ENCODE measurements at regions not wholly inside any gene's neighbourhood (a gene's known extent, or its start where the extent isn't known, plus 50 kb on each side); places are given as distances from the start of the nearest gene placed in this dataset.
"Not testable (repeated sequence)": the region's sequence is repeated elsewhere in the genome, so short reads cannot be mapped to it uniquely, and the experiment has no call there.

DNA sequence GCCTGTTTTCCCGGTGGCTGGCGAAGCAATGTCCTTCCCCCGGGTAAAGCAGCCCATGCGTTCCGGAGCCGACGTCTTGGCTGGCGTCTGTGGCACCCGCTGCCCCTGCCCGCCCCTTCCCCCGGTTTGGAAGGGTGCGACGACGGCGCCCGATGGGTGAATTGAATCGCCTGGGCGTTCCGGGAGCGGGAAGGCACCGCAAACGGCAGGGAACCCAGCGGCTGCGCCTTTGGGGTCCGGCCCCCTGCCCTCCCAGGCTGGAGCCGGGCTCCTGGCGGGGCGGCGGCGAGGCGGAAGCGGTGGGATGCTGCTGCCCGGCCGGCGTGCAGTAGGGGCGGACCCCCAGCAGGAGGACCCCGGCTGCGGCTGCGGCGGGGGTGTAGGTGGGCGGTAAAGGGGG is 123.6 kb upstream of the RHOU start:
- in situ Hi-C loops (cut with HindIII; ENCODE audit: low sequenced_read_pairs); DNase-seq (ENCODE audit: low spot score): not testable (repeated sequence)

DNA sequence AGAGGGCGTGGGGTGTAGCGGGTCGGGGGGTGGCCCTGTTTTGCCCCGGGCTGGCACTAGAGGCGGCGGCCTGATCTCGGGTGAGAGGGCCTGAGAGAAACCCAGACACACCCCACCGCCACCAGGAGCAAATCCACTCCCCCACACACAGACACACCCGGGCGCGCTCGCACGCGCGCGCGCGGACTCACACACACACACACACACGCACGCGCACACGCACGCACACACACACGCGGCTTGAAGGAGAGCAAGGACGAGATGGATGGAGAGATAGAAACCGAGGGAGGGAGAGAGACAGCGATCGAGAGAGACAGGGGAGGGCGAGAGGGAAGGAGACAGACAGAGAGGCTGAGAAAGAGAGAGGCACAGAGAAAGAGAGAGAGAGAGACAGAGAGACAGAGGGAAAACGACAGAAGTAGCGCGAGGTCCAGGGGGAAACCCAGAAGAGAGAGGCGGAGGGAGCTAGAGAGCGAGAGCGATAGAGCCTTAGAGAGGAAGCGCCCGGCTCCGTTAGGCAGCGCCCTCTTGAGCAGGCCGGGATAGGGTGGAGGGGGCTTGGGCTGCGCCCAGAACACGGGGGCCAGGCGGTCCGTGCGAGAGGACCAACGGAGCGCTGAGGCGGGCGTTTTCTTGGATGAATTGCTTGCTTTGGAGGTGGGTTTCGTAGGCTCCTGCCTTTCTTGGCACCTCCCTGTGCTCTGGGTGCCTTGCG is 113.1 kb upstream of the RHOU start:
- in situ Hi-C loops (cut with HindIII; ENCODE audit: low sequenced_read_pairs); DNase-seq (ENCODE audit: low spot score): not testable (repeated sequence)

DNA sequence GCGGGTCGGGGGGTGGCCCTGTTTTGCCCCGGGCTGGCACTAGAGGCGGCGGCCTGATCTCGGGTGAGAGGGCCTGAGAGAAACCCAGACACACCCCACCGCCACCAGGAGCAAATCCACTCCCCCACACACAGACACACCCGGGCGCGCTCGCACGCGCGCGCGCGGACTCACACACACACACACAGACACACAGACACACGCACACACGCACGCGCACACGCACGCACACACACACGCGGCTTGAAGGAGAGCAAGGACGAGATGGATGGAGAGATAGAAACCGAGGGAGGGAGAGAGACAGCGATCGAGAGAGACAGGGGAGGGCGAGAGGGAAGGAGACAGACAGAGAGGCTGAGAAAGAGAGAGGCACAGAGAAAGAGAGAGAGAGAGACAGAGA is 108.8 kb upstream of the RHOU start:
- in situ Hi-C loops (cut with HindIII; ENCODE audit: low sequenced_read_pairs); DNase-seq (ENCODE audit: low spot score): not testable (repeated sequence)

DNA sequence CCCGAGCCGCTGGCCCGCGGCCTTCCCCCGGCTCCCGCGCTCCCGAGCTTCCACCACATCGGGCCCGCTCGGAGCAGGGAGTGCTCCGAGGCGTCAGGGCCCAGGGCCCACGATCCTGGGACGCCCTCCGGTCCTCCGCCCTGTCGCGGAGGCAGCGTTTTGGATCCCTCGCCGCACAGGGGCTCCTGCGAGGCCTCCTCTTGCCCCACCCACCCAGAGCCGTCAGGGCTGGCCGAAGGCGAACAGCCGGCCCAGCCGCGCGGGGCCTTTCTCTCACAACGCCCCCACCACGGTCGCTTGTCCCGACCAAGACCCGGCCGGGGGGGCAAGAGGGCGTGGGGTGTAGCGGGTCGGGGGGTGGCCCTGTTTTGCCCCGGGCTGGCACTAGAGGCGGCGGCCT is 102.4 kb upstream of the RHOU start:
- in situ Hi-C loops (cut with HindIII; ENCODE audit: low sequenced_read_pairs); DNase-seq (ENCODE audit: low spot score): not testable (repeated sequence)

DNA sequence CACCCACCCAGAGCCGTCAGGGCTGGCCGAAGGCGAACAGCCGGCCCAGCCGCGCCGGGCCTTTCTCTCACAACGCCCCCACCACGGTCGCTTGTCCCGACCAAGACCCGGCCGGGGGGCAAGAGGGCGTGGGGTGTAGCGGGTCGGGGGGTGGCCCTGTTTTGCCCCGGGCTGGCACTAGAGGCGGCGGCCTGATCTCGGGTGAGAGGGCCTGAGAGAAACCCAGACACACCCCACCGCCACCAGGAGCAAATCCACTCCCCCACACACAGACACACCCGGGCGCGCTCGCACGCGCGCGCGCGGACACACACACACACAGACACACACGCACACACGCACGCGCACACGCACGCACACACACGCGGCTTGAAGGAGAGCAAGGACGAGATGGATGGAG is 100.0 kb upstream of the RHOU start:
- in situ Hi-C loops (cut with HindIII; ENCODE audit: low sequenced_read_pairs); DNase-seq (ENCODE audit: low spot score): not testable (repeated sequence)

DNA sequence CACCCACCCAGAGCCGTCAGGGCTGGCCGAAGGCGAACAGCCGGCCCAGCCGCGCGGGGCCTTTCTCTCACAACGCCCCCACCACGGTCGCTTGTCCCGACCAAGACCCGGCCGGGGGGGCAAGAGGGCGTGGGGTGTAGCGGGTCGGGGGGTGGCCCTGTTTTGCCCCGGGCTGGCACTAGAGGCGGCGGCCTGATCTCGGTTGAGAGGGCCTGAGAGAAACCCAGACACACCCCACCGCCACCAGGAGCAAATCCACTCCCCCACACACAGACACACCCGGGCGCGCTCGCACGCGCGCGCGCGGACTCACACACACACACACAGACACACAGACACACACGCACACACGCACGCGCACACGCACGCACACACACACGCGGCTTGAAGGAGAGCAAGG is 97.8 kb upstream of the RHOU start:
- DNase-seq (ENCODE audit: low spot score); in situ Hi-C loops (cut with HindIII; ENCODE audit: low sequenced_read_pairs): not testable (repeated sequence)

DNA sequence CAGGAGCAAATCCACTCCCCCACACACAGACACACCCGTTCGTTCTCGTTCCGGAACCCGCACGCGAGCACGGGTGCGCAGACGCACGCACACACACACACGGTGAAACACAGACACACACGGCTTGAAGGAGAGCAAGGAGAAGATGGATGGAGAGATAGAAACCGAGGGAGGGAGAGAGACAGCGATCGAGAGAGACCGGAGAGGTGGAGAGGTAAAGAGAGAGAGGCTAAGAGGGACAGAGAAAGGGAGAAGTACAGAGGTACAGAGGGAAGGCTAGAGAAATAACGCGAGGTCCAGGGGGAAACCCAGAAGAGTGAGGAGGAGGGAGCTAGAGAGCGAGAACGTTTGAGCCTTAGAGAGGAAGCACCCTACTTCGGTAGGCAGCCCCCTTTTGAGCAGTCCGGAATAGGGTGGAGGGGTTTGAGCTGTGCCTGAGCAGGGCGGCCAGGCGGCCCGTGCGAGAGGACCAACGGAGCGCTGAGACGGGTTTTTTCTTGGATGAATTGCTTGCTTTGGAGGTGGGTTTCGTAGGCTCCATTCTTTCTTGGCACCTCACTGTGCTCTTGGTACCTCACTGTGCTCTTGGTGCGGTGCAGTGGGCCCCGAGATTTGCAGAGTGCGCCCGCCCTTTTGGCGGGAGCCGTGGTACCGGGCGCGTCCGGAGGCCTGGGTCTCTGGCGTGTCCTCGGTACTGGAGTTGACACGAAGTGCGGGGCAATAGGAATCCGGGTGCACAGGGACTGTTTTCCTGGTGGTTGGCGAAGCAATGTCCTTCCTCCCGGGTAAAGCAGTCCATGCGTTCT is 88.4 kb upstream of the RHOU start:
- DNase-seq (ENCODE audit: low spot score): peak; percentile 35
- in situ Hi-C loops (cut with HindIII; ENCODE audit: low sequenced_read_pairs): no loop called here

DNA sequence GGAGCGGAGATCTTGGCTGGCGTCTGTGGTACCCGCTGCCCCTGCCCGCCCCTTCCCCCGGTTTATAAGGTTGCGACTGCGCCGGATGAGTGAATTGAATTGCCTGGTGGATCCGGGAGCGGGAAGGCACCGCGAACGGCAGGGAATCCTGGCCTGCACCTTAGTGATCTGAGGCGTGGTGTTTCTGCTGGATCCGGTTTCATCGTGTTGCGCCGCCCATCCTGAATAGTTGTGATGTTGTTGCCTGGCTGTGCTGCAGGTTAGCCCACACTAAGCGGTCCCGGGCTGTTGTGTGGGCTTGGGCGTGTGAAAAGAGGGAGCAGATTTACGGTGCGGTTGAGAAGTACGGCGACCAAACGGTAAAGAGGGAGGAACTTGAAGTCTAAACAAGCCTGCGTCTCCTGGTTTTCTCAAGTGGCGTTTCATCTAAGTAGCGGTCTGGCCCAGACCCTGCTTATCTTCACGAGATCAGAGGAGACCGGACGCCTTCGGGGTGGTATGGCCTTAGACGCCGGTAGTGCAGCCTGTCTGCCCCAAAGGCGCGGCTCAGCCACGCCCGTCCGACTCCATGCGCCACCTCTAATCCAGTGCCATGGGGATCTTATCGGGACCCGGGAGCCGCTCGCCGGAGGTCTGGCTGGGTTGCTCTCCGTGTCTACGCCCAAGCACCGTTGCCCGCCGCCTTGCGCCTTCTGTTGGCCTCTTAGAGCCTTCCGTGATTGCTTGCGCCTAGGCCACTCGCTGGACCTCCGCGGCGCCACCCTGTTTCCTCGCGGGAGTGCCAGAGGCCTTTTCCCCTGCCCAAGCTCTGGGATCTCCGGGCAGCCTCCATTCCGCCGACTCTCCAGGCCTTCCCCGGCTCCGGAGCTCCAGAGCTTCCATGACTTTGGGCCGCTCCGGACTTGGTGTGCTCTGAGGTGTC is 87.5 kb upstream of the RHOU start:
- in situ Hi-C loops (cut with HindIII; ENCODE audit: low sequenced_read_pairs): no loop called here
- peak; percentile 45 for DNase-seq (ENCODE audit: low spot score)

DNA sequence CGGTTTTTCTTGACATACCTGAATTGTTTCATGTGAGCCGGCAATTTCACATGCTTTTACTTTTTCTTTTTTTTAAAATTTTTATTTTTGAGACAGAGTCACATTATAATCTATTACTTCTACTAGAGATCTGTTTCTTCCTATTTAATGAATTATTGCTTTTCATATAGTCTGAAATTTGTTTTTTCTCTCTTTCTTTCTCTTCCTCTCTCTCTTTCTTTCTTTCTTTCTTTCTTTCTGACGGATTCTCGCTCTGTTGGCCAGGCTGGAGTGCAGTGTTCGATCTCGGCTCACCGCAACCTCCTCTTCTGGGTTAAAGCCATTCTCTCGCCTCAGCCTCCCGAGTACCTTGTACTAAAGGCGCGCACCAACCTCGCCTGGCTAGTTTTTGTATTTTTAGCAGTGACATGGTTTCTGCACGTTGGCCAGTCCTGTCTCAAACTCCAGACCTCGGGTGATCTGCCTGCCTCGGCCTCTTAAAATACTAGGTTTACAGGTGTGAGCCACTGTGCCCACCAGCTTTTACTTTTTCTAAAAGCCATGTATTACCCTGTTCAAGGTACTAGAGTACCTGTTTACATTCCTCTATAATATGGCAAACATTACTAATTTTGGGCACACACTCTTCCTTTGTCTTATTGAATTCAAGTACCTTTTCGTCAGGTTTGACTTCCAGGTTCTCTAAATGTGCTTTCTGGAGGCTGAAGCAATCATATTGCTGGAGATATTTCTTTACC is 86.5 kb upstream of the RHOU start:
- DNase-seq (ENCODE audit: low spot score): no peak
- in situ Hi-C loops (cut with HindIII; ENCODE audit: low sequenced_read_pairs): no loop called here

DNA sequence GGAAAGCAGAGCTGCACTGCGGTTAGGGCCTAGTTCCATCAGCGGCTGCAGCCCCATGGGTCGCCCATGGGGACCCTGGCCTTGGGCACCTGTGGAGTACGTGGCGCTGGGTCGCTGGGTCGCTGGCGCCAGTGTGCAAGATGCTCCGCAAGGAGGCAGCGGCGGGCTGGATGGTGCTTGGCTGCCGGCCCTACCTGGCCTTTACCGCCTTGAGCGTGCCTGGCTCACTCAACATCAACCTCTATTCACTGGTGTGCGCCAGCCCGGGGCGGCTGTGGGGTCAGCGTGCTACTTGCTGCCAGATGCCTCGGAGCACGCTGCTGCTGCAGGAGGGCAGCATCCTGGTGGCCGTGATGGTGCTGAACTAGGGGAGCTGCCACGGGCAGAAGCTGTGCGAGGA is 85.1 kb upstream of the RHOU start:
- DNase-seq (ENCODE audit: low spot score): no peak
- in situ Hi-C loops (cut with HindIII; ENCODE audit: low sequenced_read_pairs): no loop called here

DNA sequence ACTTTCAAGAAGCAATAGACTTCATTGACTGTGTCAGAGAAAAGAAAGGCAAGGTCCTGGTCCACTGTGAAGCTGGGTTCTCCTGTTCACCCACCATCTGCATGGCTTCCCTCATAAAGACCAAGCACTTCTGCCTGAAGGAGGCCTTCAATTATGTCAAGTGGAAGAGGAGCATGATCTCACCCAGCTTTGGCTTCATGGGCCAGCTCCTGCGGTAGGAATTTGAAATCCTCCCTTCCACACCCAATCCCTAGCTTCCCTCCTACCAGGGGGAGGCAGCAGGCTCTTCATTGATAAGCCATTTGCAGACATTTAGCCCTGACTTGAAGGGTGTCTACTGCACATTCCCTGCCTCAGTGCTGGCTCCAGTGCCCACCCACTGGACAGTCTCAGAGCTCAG is 84.3 kb upstream of the RHOU start:
- no peak for DNase-seq (ENCODE audit: low spot score)
- in situ Hi-C loops (cut with HindIII; ENCODE audit: low sequenced_read_pairs): no loop called here

DNA sequence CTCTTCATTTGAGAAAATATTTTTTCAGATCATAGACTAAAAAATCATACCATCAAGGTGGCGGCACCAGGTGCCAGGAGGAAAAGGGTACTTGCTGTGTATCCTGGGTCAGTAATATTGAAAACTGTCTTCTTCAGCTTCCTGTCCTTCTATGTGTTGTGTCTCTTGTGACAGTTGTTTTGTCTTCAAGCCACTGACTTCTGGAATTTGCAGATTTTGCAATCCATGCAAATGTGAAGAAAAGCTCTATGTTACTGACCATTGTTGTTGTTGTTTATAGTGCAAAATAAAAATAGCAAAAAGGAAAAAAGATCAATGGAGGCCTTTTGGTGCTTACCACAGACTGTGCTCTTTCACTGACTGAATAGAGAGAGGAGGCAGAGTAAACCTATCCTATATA is 83.2 kb upstream of the RHOU start:
- DNase-seq (ENCODE audit: low spot score): no peak
- in situ Hi-C loops (cut with HindIII; ENCODE audit: low sequenced_read_pairs): no loop called here

DNA sequence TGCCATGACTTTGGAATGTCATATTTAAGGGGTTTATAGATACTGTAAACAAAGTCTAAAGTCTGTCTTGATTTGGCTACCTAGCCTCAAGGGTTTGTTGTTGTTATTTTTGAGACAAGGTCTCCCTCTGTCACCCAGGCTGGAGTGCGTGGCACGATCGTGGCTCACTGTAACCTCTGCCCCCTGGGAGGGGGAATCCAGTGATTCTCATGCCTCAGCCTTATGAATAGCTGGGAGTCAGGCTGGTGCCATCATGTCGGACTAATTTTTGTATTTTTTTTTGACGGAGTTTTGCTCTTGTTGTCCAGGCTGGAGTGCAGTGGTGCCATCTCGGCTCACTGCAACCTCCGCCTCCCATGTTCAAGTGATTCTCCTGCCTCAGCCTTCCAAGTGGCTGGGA is 82.2 kb upstream of the RHOU start:
- in situ Hi-C loops (cut with HindIII; ENCODE audit: low sequenced_read_pairs): not testable (repeated sequence)

DNA sequence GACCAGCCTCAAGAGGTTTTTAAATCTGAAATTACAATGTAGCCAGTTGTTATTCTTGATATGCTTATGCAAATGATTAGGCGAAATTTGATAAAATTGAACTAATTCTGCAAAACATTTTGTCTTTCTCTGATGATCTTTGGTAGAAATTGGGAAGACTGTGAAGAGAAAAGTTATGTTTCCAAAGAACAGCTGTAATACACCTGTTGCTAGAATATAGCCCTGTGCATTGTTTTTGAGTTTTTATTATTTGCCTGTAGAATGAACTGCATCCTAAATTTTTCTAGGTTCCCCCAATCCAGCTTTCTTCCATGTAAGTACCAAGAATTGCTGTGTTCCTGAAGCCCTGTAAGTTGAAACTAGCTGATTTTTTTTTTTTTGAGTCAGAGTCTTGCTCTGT is 81.5 kb upstream of the RHOU start:
- DNase-seq (ENCODE audit: low spot score): no peak
- in situ Hi-C loops (cut with HindIII; ENCODE audit: low sequenced_read_pairs): no loop called here

More for the DNA sequence above, 82.2 kb upstream of the RHOU start:
- DNase-seq (ENCODE audit: low spot score): not testable (repeated sequence)

DNA sequence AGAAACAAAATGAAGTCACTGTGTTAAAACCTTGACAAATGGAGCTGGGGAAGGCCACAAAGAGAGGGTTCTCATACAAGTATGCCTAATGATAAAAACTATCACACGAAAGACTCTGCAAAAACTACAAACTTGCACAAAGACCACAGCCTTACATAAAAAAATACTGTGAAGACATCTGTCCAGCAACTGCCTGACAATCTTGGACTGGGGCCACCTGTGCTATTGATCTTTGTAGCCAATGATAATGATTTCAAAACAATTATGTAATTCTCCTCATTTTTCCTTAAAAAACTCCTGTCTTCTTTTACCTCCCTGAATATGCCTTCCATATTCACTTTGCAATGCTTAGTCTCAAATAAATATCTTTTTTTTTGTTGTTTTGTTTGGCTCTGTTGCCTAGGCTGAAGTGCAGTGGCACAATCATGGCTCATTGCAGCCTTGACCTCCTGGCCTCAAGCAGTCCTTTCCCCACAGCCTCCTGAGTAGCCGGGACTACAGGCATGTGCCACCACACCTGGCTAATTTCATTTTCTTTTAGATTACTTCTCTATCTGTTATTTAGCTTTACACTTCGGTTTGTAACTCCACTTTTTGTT is 79.4 kb upstream of the RHOU start:
- in situ Hi-C loops (cut with HindIII; ENCODE audit: low sequenced_read_pairs): no loop called here
- no peak for DNase-seq (ENCODE audit: low spot score)

DNA sequence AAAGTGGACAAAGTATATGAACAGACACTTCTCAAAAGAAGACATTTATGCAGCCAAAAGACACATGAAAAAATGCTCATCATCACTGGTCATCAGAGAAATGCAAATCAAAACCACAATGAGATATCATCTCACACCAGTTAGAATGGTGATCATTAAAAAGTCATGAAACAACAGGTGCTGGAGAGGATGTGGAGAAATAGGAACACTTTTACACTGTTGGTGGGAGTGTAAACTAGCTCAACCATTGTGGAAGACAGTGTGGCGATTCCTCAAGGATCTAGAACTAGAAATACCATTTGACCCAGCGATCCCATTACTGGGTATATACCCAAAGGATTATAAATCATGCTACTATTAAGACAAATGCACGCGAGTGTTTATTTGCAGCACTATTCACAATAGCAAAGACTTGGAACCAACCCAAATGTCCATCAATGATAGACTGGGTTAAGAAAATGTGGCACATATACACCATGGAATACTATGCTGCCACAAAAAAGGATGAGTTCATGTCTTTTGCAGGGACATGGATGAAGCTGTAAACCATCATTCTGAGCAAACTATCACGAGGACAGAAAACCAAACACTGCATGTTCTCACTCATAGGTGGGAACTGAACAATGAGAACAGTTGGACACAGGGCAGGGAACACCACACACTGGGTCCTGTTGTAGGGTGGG is 73.1 kb upstream of the RHOU start:
- in situ Hi-C loops (cut with HindIII; ENCODE audit: low sequenced_read_pairs); DNase-seq (ENCODE audit: low spot score): not testable (repeated sequence)

DNA sequence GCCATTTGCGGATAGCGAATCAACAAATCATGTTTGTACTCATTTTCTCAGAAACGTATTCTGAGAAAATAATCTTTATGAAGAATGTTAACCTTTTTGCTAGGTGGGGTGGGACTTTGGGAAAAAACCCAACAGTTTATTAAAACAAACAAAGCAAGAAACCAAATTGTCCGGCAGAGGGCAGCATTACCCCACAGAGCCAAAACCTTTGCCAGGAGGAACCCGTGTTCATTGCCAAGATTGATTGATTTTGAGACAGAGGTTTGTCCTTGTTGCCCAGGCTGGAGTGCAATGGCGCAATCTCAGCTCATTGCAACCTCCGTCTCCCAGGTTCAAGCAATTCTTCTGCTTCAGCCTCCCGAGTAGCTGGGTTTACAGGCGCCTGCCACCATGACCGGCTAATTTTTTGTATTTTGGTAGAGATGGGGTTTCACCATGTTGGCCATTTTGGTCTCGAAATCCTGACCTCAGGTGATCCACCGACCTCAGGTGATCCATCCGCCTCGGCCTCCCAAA is 70.8 kb upstream of the RHOU start:
- peak; percentile 75 for DNase-seq (ENCODE audit: low spot score)
- in situ Hi-C loops (cut with HindIII; ENCODE audit: low sequenced_read_pairs): no loop called here

All from G401 (cell line).